BLaER1 treated with 17β-estradiol and CSF1 and Interleukin-3, amounts not matched to agents 10 nM and 100 nM (cell line): ENCODE measurements at regions not wholly inside any gene's neighbourhood (a gene's known extent, or its start where the extent isn't known, plus 50 kb on each side); places are given as distances from the start of the nearest gene placed in this dataset.

Experiments used
- H3K27ac ChIP-seq, 11 experiments: shearing (Covaris generic); formaldehyde crosslinking; 2 replicates each; pipeline ENCODE4 v1.8.1; 2022
- H3K27me3 ChIP-seq, 11 experiments: shearing (Covaris generic); formaldehyde crosslinking; 2 replicates each; pipeline ENCODE4 v1.8.1; 2022
- H3K36me3 ChIP-seq, 11 experiments: shearing (Covaris generic); formaldehyde crosslinking; 2 replicates each; pipeline ENCODE4 v1.8.1; 2022
- H3K4me1 ChIP-seq, 10 experiments: shearing (Covaris generic); formaldehyde crosslinking; 2 replicates each; pipeline ENCODE4 v1.8.1; 2022
- H3K4me2 ChIP-seq, 11 experiments: shearing (Covaris generic); formaldehyde crosslinking; 2 replicates each; pipeline ENCODE4 v1.8.1; 2022
- H3K4me3 ChIP-seq, 10 experiments: shearing (Covaris generic); formaldehyde crosslinking; 2 replicates each; pipeline ENCODE4 v1.8.1; 2022
- H3K9ac ChIP-seq, 11 experiments: shearing (Covaris generic); formaldehyde crosslinking; 2 replicates each; pipeline ENCODE4 v1.8.1; 2022
- H3K9me3 ChIP-seq, 11 experiments: shearing (Covaris generic); formaldehyde crosslinking; replicated peaks in 1 of 11; 2 replicates each; pipeline ENCODE4 v1.8.1; 2022
- H4K20me1 ChIP-seq, 11 experiments: shearing (Covaris generic); formaldehyde crosslinking; 2 replicates each; pipeline ENCODE4 v1.8.1; 2022
- Cebpa-rat ChIP-seq, 11 experiments: shearing (Covaris generic); IDR thresholded peaks; 2 replicates each; pipeline ENCODE4 v1.8.1; 2022

- Histone ChIP-seq H4K20me1 (no peaks in the 10 kb centered on the region), H3K27ac (no peak overlapping the region), H3K9ac (no peak overlapping the region), H3K4me3 (no peak overlapping the region), H3K4me1 (no peaks in the 10 kb centered on the region), H3K27me3 (no peaks in the 10 kb centered on the region), H3K36me3 (no peaks in the 10 kb centered on the region), H3K9me3 (no peaks in the 10 kb centered on the region), H3K4me2 (no peak overlapping the region)
- no peak for TF ChIP-seq Cebpa-rat (IDR thresholded peaks at IDR 0.05)
These were observed 126.5 kb downstream of the TTC32 start for GRCh38 chr2:19775315-19775714.

GRCh38 chr2:19774805-19775176 lies 127.0 kb downstream of the TTC32 start:
- Histone ChIP-seq H3K9ac (no peak overlapping the region), H3K4me2 (no peak overlapping the region), H3K4me3 (no peak overlapping the region), H3K9me3 (no peaks in the 10 kb centered on the region), H3K36me3 (no peaks in the 10 kb centered on the region), H3K27me3 (no peaks in the 10 kb centered on the region), H4K20me1 (no peaks in the 10 kb centered on the region), H3K4me1 (no peaks in the 10 kb centered on the region), H3K27ac (no peak overlapping the region)
- no peak for TF ChIP-seq Cebpa-rat (IDR thresholded peaks at IDR 0.05)

GRCh38 chr2:19772981-19773380 lies 128.8 kb downstream of the TTC32 start:
- TF ChIP-seq Cebpa-rat (IDR thresholded peaks at IDR 0.05) = no peak
- no peak overlapping the region for H3K9ac ChIP-seq
- H3K4me3 ChIP-seq = no peak overlapping the region
- H3K27me3 ChIP-seq = no peaks in the 10 kb centered on the region
- H3K9me3 ChIP-seq = no peaks in the 10 kb centered on the region
- no peak overlapping the region for H3K27ac ChIP-seq
- H3K36me3 ChIP-seq = no peaks in the 10 kb centered on the region
- H4K20me1 ChIP-seq = no peaks in the 10 kb centered on the region
- no peaks in the 10 kb centered on the region for H3K4me1 ChIP-seq
- H3K4me2 ChIP-seq = no peak overlapping the region

GRCh38 chr2:19769513-19769912 lies 132.3 kb downstream of the TTC32 start:
- Histone ChIP-seq H3K4me3 (no peak overlapping the region), H3K4me1 (no peaks in the 10 kb centered on the region), H3K9me3 (peaks cover 0 to 10% (median 0%) of the 10 kb centered on the region in 11 experiments; a peak in 6 of 22 replicates), H3K9ac (no peak overlapping the region), H4K20me1 (no peaks in the 10 kb centered on the region), H3K27ac (no peak overlapping the region), H3K4me2 (no peak overlapping the region), H3K27me3 (no peaks in the 10 kb centered on the region), H3K36me3 (no peaks in the 10 kb centered on the region)
- no peak for TF ChIP-seq Cebpa-rat (IDR thresholded peaks at IDR 0.05)

GRCh38 chr2:19767899-19768298 lies 133.9 kb downstream of the TTC32 start:
- Histone ChIP-seq H3K9ac (no peak overlapping the region), H3K4me3 (no peak overlapping the region), H3K4me1 (no peaks in the 10 kb centered on the region), H3K27ac (no peak overlapping the region), H3K36me3 (no peaks in the 10 kb centered on the region), H3K9me3 (peaks cover 0 to 11% (median 0%) of the 10 kb centered on the region in 11 experiments; a peak in 6 of 22 replicates), H3K27me3 (no peaks in the 10 kb centered on the region), H4K20me1 (no peaks in the 10 kb centered on the region), H3K4me2 (no peak overlapping the region)
- TF ChIP-seq Cebpa-rat (IDR thresholded peaks at IDR 0.05) = no peak

GRCh38 chr2:19764998-19765397 lies 136.8 kb downstream of the TTC32 start:
- Histone ChIP-seq H3K27me3 (no peaks in the 10 kb centered on the region), H3K27ac (no peak overlapping the region), H4K20me1 (no peaks in the 10 kb centered on the region), H3K4me3 (no peak overlapping the region), H3K4me1 (no peaks in the 10 kb centered on the region), H3K9me3 (peaks cover 0 to 11% (median 0%) of the 10 kb centered on the region in 11 experiments; a peak in 6 of 22 replicates), H3K36me3 (no peaks in the 10 kb centered on the region), H3K4me2 (no peak overlapping the region), H3K9ac (no peak overlapping the region)
- TF ChIP-seq Cebpa-rat (IDR thresholded peaks at IDR 0.05) = no peak

GRCh38 chr2:19763731-19764130 lies 138.1 kb downstream of the TTC32 start:
- H3K27ac ChIP-seq = no peak overlapping the region
- no peak overlapping the region for H3K9ac ChIP-seq
- no peaks in the 10 kb centered on the region for H3K27me3 ChIP-seq
- no peaks in the 10 kb centered on the region for H3K36me3 ChIP-seq
- no peak overlapping the region for H3K4me2 ChIP-seq
- H3K4me3 ChIP-seq = no peak overlapping the region
- no peaks in the 10 kb centered on the region for H3K4me1 ChIP-seq
- H3K9me3 ChIP-seq = peaks cover 0 to 11% (median 0%) of the 10 kb centered on the region in 11 experiments; a peak in 6 of 22 replicates
- no peaks in the 10 kb centered on the region for H4K20me1 ChIP-seq
- no peak for TF ChIP-seq Cebpa-rat (IDR thresholded peaks at IDR 0.05)

GRCh38 chr2:19762959-19763605 lies 138.7 kb downstream of the TTC32 start:
- Histone ChIP-seq H3K27ac (no peak overlapping the region), H3K4me1 (0 out of 20 replicates have a peak, but pooled peaks cover 0 to under 1% (median 0%) of the 10 kb centered on the region in 10 experiments), H3K27me3 (no peaks in the 10 kb centered on the region), H3K4me3 (no peak overlapping the region), H3K9me3 (peaks cover 0 to 11% (median 0%) of the 10 kb centered on the region in 11 experiments; a peak in 6 of 22 replicates), H3K36me3 (no peaks in the 10 kb centered on the region), H4K20me1 (no peaks in the 10 kb centered on the region), H3K4me2 (no peak overlapping the region), H3K9ac (no peak overlapping the region)
- no peak for TF ChIP-seq Cebpa-rat (IDR thresholded peaks at IDR 0.05)

- Histone ChIP-seq H3K4me2 (no peak overlapping the region), H3K27me3 (no peaks in the 10 kb centered on the region), H3K9me3 (peaks cover 0 to 11% (median 0%) of the 10 kb centered on the region in 11 experiments; a peak in 6 of 22 replicates), H3K4me1 (0 out of 20 replicates have a peak, but pooled peaks cover 0 to 4% (median 0%) of the 10 kb centered on the region in 10 experiments), H3K27ac (no peak overlapping the region), H4K20me1 (no peaks in the 10 kb centered on the region), H3K36me3 (no peaks in the 10 kb centered on the region), H3K4me3 (no peak overlapping the region), H3K9ac (no peak overlapping the region)
- TF ChIP-seq Cebpa-rat (IDR thresholded peaks at IDR 0.05) = no peak
These were observed 139.6 kb downstream of the TTC32 start for GRCh38 chr2:19762142-19762541.

- Histone ChIP-seq H3K36me3 (no peaks in the 10 kb centered on the region), H3K9me3 (peaks cover 0 to 4% (median 0%) of the 10 kb centered on the region in 11 experiments; a peak in 5 of 22 replicates), H3K4me3 (no peak overlapping the region), H3K9ac (no peak overlapping the region), H4K20me1 (no peaks in the 10 kb centered on the region), H3K4me2 (no peak overlapping the region), H3K27ac (no peak overlapping the region), H3K27me3 (no peaks in the 10 kb centered on the region), H3K4me1 (0 out of 20 replicates have a peak, but pooled peaks cover 0 to 4% (median 0%) of the 10 kb centered on the region in 10 experiments)
- TF ChIP-seq Cebpa-rat (IDR thresholded peaks at IDR 0.05) = no peak
These were observed 141.9 kb downstream of the TTC32 start for GRCh38 chr2:19759880-19760279.
